H1 (cell line): ENCODE measurements at regions not wholly inside any gene's neighbourhood (a gene's known extent, or its start where the extent isn't known, plus 50 kb on each side); places are given as distances from the start of the nearest gene placed in this dataset.

Experiments
- CTCF ChIA-PET: fragments of 300-600 bp; sonication (Branson Sonifier 250); formaldehyde crosslinking; loops from one replicate; lab custom pipeline; 2021; ENCODE audit not compliant: partially characterized antibody; lab: Charles Lee
- POLR2A ChIA-PET: fragments of 300-600 bp; sonication (Branson Sonifier 250); formaldehyde crosslinking; loops from one replicate; lab custom pipeline; 2021; ENCODE audit warnings: inconsistent platforms; ENCODE audit not compliant: partially characterized antibody; lab: Charles Lee
- DNase-seq, 2 experiments: peaks; one replicate each; pipeline versions ENCODE4 v3.0.0 to v3.0.0-alpha.2; 2010 to 2022; ENCODE audit warnings: low spot score in 2 of 2, low read depth in 1 of 2, mixed read lengths in 1 of 2
- FAIRE-seq: peaks from 2 replicates; lab custom pipeline; 2011; peaks lifted over from hg19 to GRCh38; lab: Jason Lieb, UNC
- H2AFZ ChIP-seq: 2 replicates; pipeline ENCODE4 v1.8.1; 2012; ENCODE audit warnings: low read length, inconsistent platforms
- H2AK5ac ChIP-seq: 2 replicates; pipeline ENCODE4 v1.6.1; 2013; ENCODE audit warnings: low read depth, low read length
- H2BK120ac ChIP-seq: replicated peaks from 2 replicates; pipeline ENCODE3; 2013; ENCODE audit warnings: low read depth, low read length, inconsistent platforms
- H2BK12ac ChIP-seq: 2 replicates; pipeline ENCODE4 v1.6.1; 2013; ENCODE audit warnings: low read depth, low read length
- H2BK15ac ChIP-seq: 2 replicates; pipeline ENCODE4 v1.6.1; 2013; ENCODE audit warnings: low read length
- H2BK20ac ChIP-seq: 2 replicates; pipeline ENCODE4 v1.6.1; 2013; ENCODE audit warnings: low read length
- H2BK5ac ChIP-seq: 2 replicates; pipeline ENCODE4 v1.6.1; 2013; ENCODE audit warnings: low read depth, low read length
- H3K14ac ChIP-seq: 2 replicates; pipeline ENCODE4 v1.6.1; 2013; ENCODE audit warnings: inconsistent platforms; ENCODE audit not compliant: insufficient read length
- H3K18ac ChIP-seq: 2 replicates; pipeline ENCODE4 v1.6.1; 2013; ENCODE audit warnings: low read length; ENCODE audit errors: extremely low read depth
- H3K23ac ChIP-seq: 2 replicates; pipeline ENCODE4 v1.6.1; 2013; ENCODE audit warnings: inconsistent platforms; ENCODE audit not compliant: insufficient read length
- H3K23me2 ChIP-seq: 2 replicates; pipeline ENCODE4 v1.6.1; 2013; ENCODE audit warnings: low read depth, low read length
- H3K27ac ChIP-seq: 2 replicates; pipeline ENCODE4 v1.6.1; 2011; ENCODE audit warnings: low read depth, low read length, inconsistent platforms
- H3K27me3 ChIP-seq, 4 experiments: replicated peaks in 1 of 4; 1 replicate in 1 of 4; 2 replicates in 3 of 4; pipeline versions ENCODE4 v1.6.1 to v1.8.1; 2011 to 2013; ENCODE audit warnings: low read length in 3 of 4, mild to moderate bottlenecking in 3 of 4, inconsistent platforms in 2 of 4, mixed read lengths in 2 of 4, moderate library complexity in 1 of 4; ENCODE audit not compliant: control insufficient read depth in 3 of 4, insufficient read depth in 3 of 4; ENCODE audit errors: extremely low read depth in 1 of 4
- H3K36me3 ChIP-seq, 4 experiments: 2 replicates each; pipeline versions ENCODE4 v1.6.1 to v1.8.1; 2011 to 2013; ENCODE audit warnings: mild to moderate bottlenecking in 4 of 4, low read length in 3 of 4, moderate library complexity in 2 of 4, control low read depth in 1 of 4, inconsistent platforms in 1 of 4; ENCODE audit not compliant: insufficient read depth in 4 of 4, control insufficient read depth in 2 of 4
- H3K4ac ChIP-seq: replicated peaks from 2 replicates; pipeline ENCODE3; 2013; ENCODE audit warnings: low read length, low read depth, mixed read lengths, inconsistent platforms; ENCODE audit not compliant: insufficient read length
- H3K4me1 ChIP-seq, 4 experiments: replicated peaks in 1 of 4; 1 replicate in 1 of 4; 2 replicates in 3 of 4; pipeline versions ENCODE4 v1.6.1 to v1.8.1; 2011 to 2013; ENCODE audit warnings: low read length in 3 of 4, inconsistent platforms in 2 of 4, mixed read lengths in 1 of 4; ENCODE audit not compliant: insufficient read depth in 4 of 4, control insufficient read depth in 3 of 4
- H3K4me2 ChIP-seq, 2 experiments: 2 replicates each; pipeline versions ENCODE4 v1.6.1 to v1.8.1; 2011 to 2013; ENCODE audit warnings: low read depth in 2 of 2, low read length in 2 of 2, control low read depth in 1 of 2, inconsistent platforms in 1 of 2, mild to moderate bottlenecking in 1 of 2; ENCODE audit not compliant: insufficient read depth in 1 of 2
- H3K4me3 ChIP-seq, 4 experiments: fragments of 200-600, 300-600 bp in 1 of 4; sonication (generic), shearing (Covaris generic), sonication (Bioruptor Twin) in 1 of 4; 2 replicates each; pipeline versions ENCODE4 v1.5.1 to v1.8.1; 2011 to 2016; ENCODE audit warnings: low read length in 4 of 4, low read depth in 3 of 4, control low read depth in 2 of 4, inconsistent platforms in 2 of 4, mild to moderate bottlenecking in 2 of 4, mixed read lengths in 1 of 4, moderate library complexity in 1 of 4; ENCODE audit not compliant: insufficient read depth in 2 of 4; ENCODE audit errors: extremely low read depth in 1 of 4
- H3K56ac ChIP-seq: replicated peaks from 2 replicates; pipeline ENCODE3; 2013; ENCODE audit warnings: low read depth, mild to moderate bottlenecking, mixed read lengths, low read length, inconsistent platforms; ENCODE audit not compliant: insufficient read length
- H3K79me1 ChIP-seq: 2 replicates; pipeline ENCODE4 v1.6.1; 2013; ENCODE audit warnings: low read depth, low read length, control low read depth
- H3K79me2 ChIP-seq, 2 experiments: 2 replicates each; pipeline versions ENCODE4 v1.6.1 to v1.8.1; 2012 to 2013; ENCODE audit warnings: low read length in 2 of 2, mild to moderate bottlenecking in 2 of 2, inconsistent platforms in 1 of 2; ENCODE audit not compliant: insufficient read depth in 2 of 2, control insufficient read depth in 1 of 2
- H3K9ac ChIP-seq, 4 experiments: replicated peaks in 1 of 4; 1 replicate in 1 of 4; 2 replicates in 3 of 4; pipeline versions ENCODE4 v1.6.1 to v1.8.1; 2011 to 2013; ENCODE audit warnings: low read depth in 3 of 4, low read length in 3 of 4, control low read depth in 2 of 4, mild to moderate bottlenecking in 2 of 4, moderate library complexity in 2 of 4, inconsistent platforms in 1 of 4; ENCODE audit errors: extremely low read depth in 1 of 4
- H3K9me3 ChIP-seq, 2 experiments: 2 replicates each; pipeline versions ENCODE4 v1.6.1 to v1.8.1; 2012 to 2013; ENCODE audit warnings: mild to moderate bottlenecking in 2 of 2, moderate library complexity in 2 of 2, control low read depth in 1 of 2, inconsistent platforms in 1 of 2, low read depth in 1 of 2, low read length in 1 of 2, mixed read lengths in 1 of 2; ENCODE audit not compliant: insufficient read depth in 2 of 2
- H4K20me1 ChIP-seq, 2 experiments: replicated peaks in 1 of 2; 2 replicates each; pipeline versions ENCODE3 to v1.8.1; 2011 to 2013; ENCODE audit warnings: inconsistent platforms in 2 of 2, low read length in 2 of 2, mild to moderate bottlenecking in 1 of 2; ENCODE audit not compliant: insufficient read depth in 2 of 2, control insufficient read depth in 1 of 2
- H4K5ac ChIP-seq: 2 replicates; pipeline ENCODE4 v1.6.1; 2013; ENCODE audit warnings: low read length, low read depth, mixed read lengths, inconsistent platforms; ENCODE audit not compliant: insufficient read length
- H4K8ac ChIP-seq: 2 replicates; pipeline ENCODE4 v1.8.0; 2013; ENCODE audit warnings: mild to moderate bottlenecking, moderate library complexity, low read length, inconsistent platforms; ENCODE audit not compliant: insufficient read depth; ENCODE audit errors: extremely low read depth
- H4K91ac ChIP-seq: replicated peaks from 2 replicates; pipeline ENCODE3; 2013; ENCODE audit warnings: low read length, mixed read lengths, inconsistent platforms; ENCODE audit not compliant: insufficient read length
- CTBP2 ChIP-seq: IDR thresholded peaks from 2 replicates; pipeline ENCODE4 v1.7.0; 2011; ENCODE audit warnings: borderline replicate concordance, mild to moderate bottlenecking, moderate library complexity, mixed read lengths, low read length; ENCODE audit not compliant: insufficient read depth, insufficient read length
- GABPA ChIP-seq: IDR thresholded peaks from 2 replicates; pipeline ENCODE4 v1.6.1; 2011; ENCODE audit warnings: mild to moderate bottlenecking, low read length, moderate library complexity, borderline replicate concordance; ENCODE audit not compliant: insufficient read depth
- HDAC2 ChIP-seq, 2 experiments: fragments of 300-600 bp in 1 of 2; sonication (generic) in 1 of 2; IDR thresholded peaks; 2 replicates each; pipeline ENCODE4 v1.6.1; 2011 to 2012; ENCODE audit warnings: low read depth in 2 of 2, low read length in 2 of 2, mild to moderate bottlenecking in 2 of 2, moderate library complexity in 2 of 2, borderline replicate concordance in 1 of 2, inconsistent platforms in 1 of 2
- JUN ChIP-seq: IDR thresholded peaks from 2 replicates; pipeline ENCODE4 v1.6.1; 2011; ENCODE audit warnings: low read depth, mild to moderate bottlenecking, improper control_type of control experiment, low read length
- KDM1A ChIP-seq: fragments of 200-600, 300-600 bp; sonication (generic); IDR thresholded peaks from 2 replicates; pipeline ENCODE4 v1.7.1; 2016; ENCODE audit warnings: mild to moderate bottlenecking, low read length, borderline replicate concordance
- KDM5A ChIP-seq: fragments of 200-600 bp; IDR thresholded peaks from 2 replicates; pipeline ENCODE4 v1.7.1; 2012; ENCODE audit warnings: mild to moderate bottlenecking, low read length, inconsistent platforms, mixed read lengths
- MAFK ChIP-seq: IDR thresholded peaks from 2 replicates; pipeline ENCODE4 v1.6.1; 2012; ENCODE audit warnings: low read depth, mild to moderate bottlenecking, improper control_type of control experiment, low read length
- NANOG ChIP-seq: IDR thresholded peaks from 2 replicates; pipeline ENCODE4 v1.6.1; 2011; ENCODE audit warnings: low read length, low read depth, mild to moderate bottlenecking, inconsistent platforms; ENCODE audit not compliant: insufficient read depth, poor library complexity, severe bottlenecking
- POLR2A ChIP-seq, 2 experiments: IDR thresholded peaks; 1 replicate in 1 of 2; 2 replicates in 1 of 2; pipeline ENCODE4 v1.6.1; 2011; ENCODE audit warnings: low read depth in 2 of 2, low read length in 2 of 2, mild to moderate bottlenecking in 2 of 2; ENCODE audit errors: control extremely low read depth in 1 of 2
- RAD21 ChIP-seq, 2 experiments: IDR thresholded peaks in 1 of 2; conservative IDR thresholded peaks in 1 of 2; 2 replicates each; pipeline ENCODE4 v1.6.1; 2011; ENCODE audit warnings: low read depth in 2 of 2, low read length in 2 of 2, improper control_type of control experiment in 1 of 2, inconsistent platforms in 1 of 2, mild to moderate bottlenecking in 1 of 2, moderate library complexity in 1 of 2
- RBBP5 ChIP-seq: IDR thresholded peaks from 2 replicates; pipeline ENCODE4 v1.7.1; 2012; ENCODE audit warnings: low read depth, mild to moderate bottlenecking, inconsistent platforms, low read length, moderate library complexity, borderline replicate concordance
- RXRA ChIP-seq: IDR thresholded peaks from 2 replicates; pipeline ENCODE4 v1.6.1; 2011; ENCODE audit warnings: low read depth, mild to moderate bottlenecking, low read length, moderate library complexity; ENCODE audit not compliant: insufficient read depth
- SP1 ChIP-seq: IDR thresholded peaks from 2 replicates; pipeline ENCODE4 v1.6.1; 2011; ENCODE audit warnings: low read depth, low read length
- SP2 ChIP-seq: IDR thresholded peaks from 2 replicates; pipeline ENCODE4 v1.6.1; 2012; ENCODE audit warnings: mild to moderate bottlenecking, low read length, inconsistent platforms
- YY1 ChIP-seq: IDR thresholded peaks from 2 replicates; pipeline ENCODE4 v1.6.1; 2011; ENCODE audit warnings: low read depth, mild to moderate bottlenecking, low read length

- H2BK120ac ChIP-seq = no peak overlapping the region
- no peak overlapping the region for H4K8ac ChIP-seq
- ChIA-PET CTCF (interaction anchor here (1.0 to 2.8 kb wide), 3 partner anchors 18 to 97 kb away, joined by 3 to 9 read pairs (median 3); no protein-coding TSS in a partner anchor), POLR2A (no interaction called here)
- no peak overlapping the region for H3K56ac ChIP-seq
- H2AK5ac ChIP-seq = no peak overlapping the region
- H3K27ac ChIP-seq = no peak overlapping the region
- no peak overlapping the region for H3K23ac ChIP-seq
- H3K14ac ChIP-seq = no peak overlapping the region
- H2BK15ac ChIP-seq = no peak overlapping the region
- no peak overlapping the region for H2BK5ac ChIP-seq
- H3K4ac ChIP-seq = no peak overlapping the region
- H4K5ac ChIP-seq = no peak overlapping the region
- DNase-seq = no peak
- H2AFZ ChIP-seq = no peak overlapping the region
- H3K9ac ChIP-seq = no peak overlapping the region
- no peaks in the 10 kb centered on the region for H3K23me2 ChIP-seq
- H4K20me1 ChIP-seq = no peaks in the 10 kb centered on the region
- H3K79me1 ChIP-seq = no peaks in the 10 kb centered on the region
- H3K79me2 ChIP-seq = no peaks in the 10 kb centered on the region
- FAIRE-seq = peak; percentile 93
- H3K4me2 ChIP-seq = no peak overlapping the region; a peak in 1 of 4 replicates
- TF ChIP-seq NANOG (no peak), GABPA (no peak), RAD21 (IDR thresholded peaks at IDR 0.05 in 1 of 2, conservative IDR thresholded peaks at IDR 0.05 in 1 of 2; ENCODE audit: low read depth in 2 of 2, low read length in 2 of 2) (no peak), MAFK (no peak), RBBP5 (no peak), KDM5A (no peak), SP2 (no peak), RXRA (no peak), POLR2A (IDR thresholded peaks at IDR 0.05; ENCODE audit: control extremely low read depth in 1 of 2, low read depth in 2 of 2, low read length in 2 of 2) (no peak), CTBP2 (peak; percentile 89), YY1 (peak; percentile 39; the same call in 1 of the 2 replicates), JUN (no peak), HDAC2 (IDR thresholded peaks at IDR 0.05; ENCODE audit: borderline replicate concordance in 1 of 2, low read depth in 2 of 2, low read length in 2 of 2) (no peak), SP1 (0 out of 2 replicates have a peak, but pooled peaks have one; percentile 21), KDM1A (0 out of 2 replicates have a peak, but pooled peaks have one; percentile 48)
- no peak overlapping the region for H3K4me3 ChIP-seq
- H2BK12ac ChIP-seq = no peak overlapping the region
- H3K4me1 ChIP-seq = peaks cover 0 to 19% (median 14%) of the 10 kb centered on the region in 4 experiments; a peak in 6 of 7 replicates
- no peaks in the 10 kb centered on the region for H3K36me3 ChIP-seq
- no peak overlapping the region for H3K18ac ChIP-seq
- no peaks in the 10 kb centered on the region for H3K9me3 ChIP-seq
- peak overlapping the region; percentile 29 for H4K91ac ChIP-seq
- no peaks in the 10 kb centered on the region; a peak in 2 of 7 replicates for H3K27me3 ChIP-seq
- peak overlapping the region; percentile 84; the same call in 1 of the 2 replicates for H2BK20ac ChIP-seq
Measured at GRCh38 chr11:15845261-15845660, 511.1 kb downstream of the SOX6 start.
